GM23338 (cell line): ENCODE measurements at regions not wholly inside any gene's neighbourhood (a gene's known extent, or its start where the extent isn't known, plus 50 kb on each side); places are given as distances from the start of the nearest gene placed in this dataset.

Source experiments
- ATAC-seq: fragments of 200-7000 bp; cut with Tn5 transposase; 3 replicates; pipeline ENCODE4 v1.9.1; 2020
- DNase-seq: peaks from one replicate; pipeline ENCODE4 v3.0.0-alpha.2; 2015; ENCODE audit warnings: low spot score
- H2AFZ ChIP-seq: fragments of 200-600 bp; sonication (generic); 2 replicates; pipeline ENCODE4 v1.8.0; 2016; ENCODE audit warnings: antibody characterized with exemption, mild to moderate bottlenecking, moderate library complexity
- H3F3A ChIP-seq: fragments of 200-600 bp; sonication (generic); replicated peaks from 2 replicates; pipeline ENCODE4 v1.8.0; 2017; ENCODE audit warnings: antibody characterized with exemption, mixed run types, low read depth
- H3K27ac ChIP-seq: fragments of 200-600 bp; sonication (generic); 2 replicates; pipeline ENCODE4 v1.6.1; 2016; ENCODE audit warnings: low read depth
- H3K27me3 ChIP-seq: fragments of 200-600 bp; sonication (generic); 2 replicates; pipeline ENCODE4 v1.8.0; 2016; ENCODE audit warnings: mild to moderate bottlenecking, mixed run types, moderate library complexity; ENCODE audit not compliant: insufficient read depth
- H3K36me3 ChIP-seq: fragments of 200-600 bp; sonication (generic); 2 replicates; pipeline ENCODE4 v1.8.0; 2016; ENCODE audit warnings: mild to moderate bottlenecking; ENCODE audit not compliant: insufficient read depth
- H3K4me1 ChIP-seq: fragments of 200-600 bp; sonication (generic); 2 replicates; pipeline ENCODE4 v1.8.0; 2016; ENCODE audit warnings: mild to moderate bottlenecking, moderate library complexity; ENCODE audit not compliant: insufficient read depth
- H3K4me2 ChIP-seq: fragments of 200-600 bp; sonication (generic); 2 replicates; pipeline ENCODE4 v1.7.1; 2017; ENCODE audit warnings: mixed run types
- H3K4me3 ChIP-seq: fragments of 200-600 bp; sonication (generic); 2 replicates; pipeline ENCODE4 v1.6.1; 2016; ENCODE audit warnings: mixed run types
- H3K79me2 ChIP-seq: fragments of 200-600 bp; sonication (generic); replicated peaks from 2 replicates; pipeline ENCODE4 v1.8.0; 2017; ENCODE audit warnings: mild to moderate bottlenecking; ENCODE audit not compliant: insufficient read depth
- H3K9me2 ChIP-seq: fragments of 200-600 bp; sonication (generic); 2 replicates; pipeline ENCODE4 v1.8.0; 2017; ENCODE audit not compliant: insufficient read depth
- H4K20me1 ChIP-seq: fragments of 200-600 bp; sonication (generic); replicated peaks from 2 replicates; pipeline ENCODE4 v1.8.0; 2017; ENCODE audit warnings: mild to moderate bottlenecking; ENCODE audit not compliant: insufficient read depth
- H3K27ac Mint-ChIP-seq: 2 replicates; pipeline ENCODE4 v1.8.0; 2020; ENCODE audit warnings: inconsistent platforms, mild to moderate bottlenecking, moderate library complexity, mixed read lengths
- H3K27me3 Mint-ChIP-seq: 3 replicates; pipeline ENCODE4 v1.8.0; 2022; ENCODE audit warnings: low read depth, mild to moderate bottlenecking, moderate library complexity, mixed read lengths, inconsistent platforms; ENCODE audit not compliant: insufficient read depth, poor library complexity
- H3K36me3 Mint-ChIP-seq: 3 replicates; pipeline ENCODE4 v1.8.0; 2021; ENCODE audit warnings: low read depth, mild to moderate bottlenecking, inconsistent platforms, moderate library complexity, mixed read lengths
- H3K4me1 Mint-ChIP-seq: 3 replicates; pipeline ENCODE4 v1.8.0; 2020; ENCODE audit warnings: mild to moderate bottlenecking, inconsistent platforms, mixed read lengths
- H3K4me3 Mint-ChIP-seq: 3 replicates; pipeline ENCODE4 v1.8.0; 2021; ENCODE audit warnings: moderate library complexity, mild to moderate bottlenecking, inconsistent platforms, mixed read lengths
- H3K9me3 Mint-ChIP-seq: 3 replicates; pipeline ENCODE4 v1.8.0; 2020; ENCODE audit warnings: moderate library complexity, mild to moderate bottlenecking, inconsistent platforms, mixed read lengths
- CREB1 ChIP-seq: fragments of 250-450 bp; sonication (Bioruptor Pico); IDR thresholded peaks from 2 replicates; pipeline ENCODE4 v1.5.0; 2020; ENCODE audit warnings: low read depth, mild to moderate bottlenecking, moderate library complexity
- CTCF ChIP-seq, 2 experiments: fragments of 200-600 bp in 1 of 2; sonication (generic) in 1 of 2; conservative IDR thresholded peaks; 2 replicates each; pipeline versions ENCODE4 v1.5.1 to v1.6.1; 2016 to 2017; ENCODE audit warnings: antibody characterized with exemption in 2 of 2, low read depth in 2 of 2, mild to moderate bottlenecking in 2 of 2, moderate library complexity in 1 of 2
- ETS1 ChIP-seq: IDR thresholded peaks from 2 replicates; pipeline ENCODE4 v1.6.1; 2016; ENCODE audit warnings: antibody characterized with exemption
- EZH2 ChIP-seq: fragments of 200-600 bp; sonication (generic); IDR thresholded peaks from one replicate; pipeline ENCODE4 v1.8.0; 2017; ENCODE audit warnings: antibody characterized with exemption, mild to moderate bottlenecking, low read depth; ENCODE audit not compliant: unreplicated experiment
- EZH2phosphoT487 ChIP-seq: fragments of 200-600 bp; sonication (generic); IDR thresholded peaks from one replicate; pipeline ENCODE4 v1.8.1; 2018; ENCODE audit warnings: antibody characterized with exemption; ENCODE audit not compliant: unreplicated experiment
- JUNB ChIP-seq: IDR thresholded peaks from one replicate; pipeline ENCODE4 v1.6.1; 2016; ENCODE audit warnings: antibody characterized with exemption; ENCODE audit not compliant: unreplicated experiment
- NANOG ChIP-seq: IDR thresholded peaks from 2 replicates; pipeline ENCODE4 v1.6.1; 2016; ENCODE audit warnings: antibody characterized with exemption, borderline replicate concordance
- POLR2AphosphoS5 ChIP-seq: IDR thresholded peaks from 2 replicates; pipeline ENCODE4 v1.6.1; 2016; ENCODE audit warnings: antibody characterized with exemption, low read depth
- STAT1 ChIP-seq: IDR thresholded peaks from one replicate; pipeline ENCODE4 v1.6.1; 2016; ENCODE audit warnings: antibody characterized with exemption; ENCODE audit not compliant: unreplicated experiment
- ZNF114 ChIP-seq: fragments of 250-450 bp; sonication (Bioruptor Pico); IDR thresholded peaks from 2 replicates; pipeline ENCODE4 v1.5.0; 2020; ENCODE audit warnings: mild to moderate bottlenecking, moderate library complexity
- ZNF331 ChIP-seq: fragments of 250-450 bp; sonication (Bioruptor Pico); IDR thresholded peaks from 2 replicates; pipeline ENCODE4 v1.5.0; 2020; ENCODE audit warnings: low read depth, mild to moderate bottlenecking, moderate library complexity
- TF ChIP-seq, protein P1 (sequence below): IDR thresholded peaks from one replicate; pipeline ENCODE4 v1.6.1; 2018; ENCODE audit warnings: antibody characterized with exemption; ENCODE audit not compliant: unreplicated experiment
- TF ChIP-seq, protein P2 (sequence below): fragments of 250-450 bp; sonication (Bioruptor Pico); IDR thresholded peaks from 2 replicates; pipeline ENCODE4 v1.5.0; 2020; ENCODE audit warnings: mild to moderate bottlenecking, moderate library complexity

DNA sequence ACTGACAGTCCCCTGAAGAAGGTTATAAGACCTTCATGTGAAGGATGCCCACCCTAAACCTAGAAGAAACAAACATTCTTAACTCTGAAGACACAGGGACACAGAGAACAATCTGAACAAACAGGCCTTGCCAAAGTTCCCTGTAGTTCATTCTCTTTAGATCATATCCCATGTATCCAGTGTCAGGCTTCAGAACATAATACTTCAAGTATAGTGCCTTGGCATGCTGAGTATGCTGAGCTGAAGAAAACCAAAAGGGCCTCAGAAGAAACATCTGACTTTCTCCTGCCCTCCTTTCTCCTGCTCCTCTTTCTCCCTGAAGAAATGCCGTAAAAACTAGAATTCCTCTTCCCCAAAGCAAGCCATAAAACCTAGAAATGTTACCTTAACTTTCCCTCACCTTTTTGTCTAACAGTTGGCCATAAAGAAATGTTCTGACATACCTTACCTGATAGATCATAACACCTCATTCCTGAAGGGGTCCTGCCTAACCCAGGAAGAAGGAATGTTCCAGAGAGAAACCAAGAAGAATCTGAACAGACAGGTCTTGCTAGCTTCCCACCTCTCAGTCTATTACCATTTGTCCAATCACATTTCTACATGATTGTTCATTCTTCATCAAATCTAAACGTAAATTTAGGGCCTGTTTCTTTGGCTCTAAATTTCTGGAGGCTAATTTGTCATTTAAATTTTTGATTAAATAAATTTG lies 160.1 kb upstream of the ZC3H15 start:
- H3K36me3 Mint-ChIP-seq: peaks cover 9% of the 10 kb centered on the region; the same call in 2 of the 3 replicates
- no peaks in the 10 kb centered on the region for H3K79me2 ChIP-seq
- H3K27me3 Mint-ChIP-seq: peaks cover 2% of the 10 kb centered on the region
- no peaks in the 10 kb centered on the region for H4K20me1 ChIP-seq
- no peaks in the 10 kb centered on the region for H3K36me3 ChIP-seq
- H3K4me2 ChIP-seq: no peak overlapping the region
- no peak overlapping the region for H3K4me3 Mint-ChIP-seq
- no peak overlapping the region for H2AFZ ChIP-seq
- TF ChIP-seq ZNF331 (CRISPR knock-in tag) (no peak), ZNF114 (CRISPR knock-in tag) (no peak), POLR2AphosphoS5 (no peak), JUNB (no peak), CTCF (conservative IDR thresholded peaks at IDR 0.05; ENCODE audit: low read depth in 2 of 2) (no peak), EZH2phosphoT487 (no peak), CREB1 (CRISPR knock-in tag) (no peak), ETS1 (no peak), EZH2 (no peak), STAT1 (no peak), NANOG (no peak)
- TF ChIP-seq, protein P1, sequence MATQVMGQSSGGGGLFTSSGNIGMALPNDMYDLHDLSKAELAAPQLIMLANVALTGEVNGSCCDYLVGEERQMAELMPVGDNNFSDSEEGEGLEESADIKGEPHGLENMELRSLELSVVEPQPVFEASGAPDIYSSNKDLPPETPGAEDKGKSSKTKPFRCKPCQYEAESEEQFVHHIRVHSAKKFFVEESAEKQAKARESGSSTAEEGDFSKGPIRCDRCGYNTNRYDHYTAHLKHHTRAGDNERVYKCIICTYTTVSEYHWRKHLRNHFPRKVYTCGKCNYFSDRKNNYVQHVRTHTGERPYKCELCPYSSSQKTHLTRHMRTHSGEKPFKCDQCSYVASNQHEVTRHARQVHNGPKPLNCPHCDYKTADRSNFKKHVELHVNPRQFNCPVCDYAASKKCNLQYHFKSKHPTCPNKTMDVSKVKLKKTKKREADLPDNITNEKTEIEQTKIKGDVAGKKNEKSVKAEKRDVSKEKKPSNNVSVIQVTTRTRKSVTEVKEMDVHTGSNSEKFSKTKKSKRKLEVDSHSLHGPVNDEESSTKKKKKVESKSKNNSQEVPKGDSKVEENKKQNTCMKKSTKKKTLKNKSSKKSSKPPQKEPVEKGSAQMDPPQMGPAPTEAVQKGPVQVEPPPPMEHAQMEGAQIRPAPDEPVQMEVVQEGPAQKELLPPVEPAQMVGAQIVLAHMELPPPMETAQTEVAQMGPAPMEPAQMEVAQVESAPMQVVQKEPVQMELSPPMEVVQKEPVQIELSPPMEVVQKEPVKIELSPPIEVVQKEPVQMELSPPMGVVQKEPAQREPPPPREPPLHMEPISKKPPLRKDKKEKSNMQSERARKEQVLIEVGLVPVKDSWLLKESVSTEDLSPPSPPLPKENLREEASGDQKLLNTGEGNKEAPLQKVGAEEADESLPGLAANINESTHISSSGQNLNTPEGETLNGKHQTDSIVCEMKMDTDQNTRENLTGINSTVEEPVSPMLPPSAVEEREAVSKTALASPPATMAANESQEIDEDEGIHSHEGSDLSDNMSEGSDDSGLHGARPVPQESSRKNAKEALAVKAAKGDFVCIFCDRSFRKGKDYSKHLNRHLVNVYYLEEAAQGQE: no peak
- TF ChIP-seq, protein P2, sequence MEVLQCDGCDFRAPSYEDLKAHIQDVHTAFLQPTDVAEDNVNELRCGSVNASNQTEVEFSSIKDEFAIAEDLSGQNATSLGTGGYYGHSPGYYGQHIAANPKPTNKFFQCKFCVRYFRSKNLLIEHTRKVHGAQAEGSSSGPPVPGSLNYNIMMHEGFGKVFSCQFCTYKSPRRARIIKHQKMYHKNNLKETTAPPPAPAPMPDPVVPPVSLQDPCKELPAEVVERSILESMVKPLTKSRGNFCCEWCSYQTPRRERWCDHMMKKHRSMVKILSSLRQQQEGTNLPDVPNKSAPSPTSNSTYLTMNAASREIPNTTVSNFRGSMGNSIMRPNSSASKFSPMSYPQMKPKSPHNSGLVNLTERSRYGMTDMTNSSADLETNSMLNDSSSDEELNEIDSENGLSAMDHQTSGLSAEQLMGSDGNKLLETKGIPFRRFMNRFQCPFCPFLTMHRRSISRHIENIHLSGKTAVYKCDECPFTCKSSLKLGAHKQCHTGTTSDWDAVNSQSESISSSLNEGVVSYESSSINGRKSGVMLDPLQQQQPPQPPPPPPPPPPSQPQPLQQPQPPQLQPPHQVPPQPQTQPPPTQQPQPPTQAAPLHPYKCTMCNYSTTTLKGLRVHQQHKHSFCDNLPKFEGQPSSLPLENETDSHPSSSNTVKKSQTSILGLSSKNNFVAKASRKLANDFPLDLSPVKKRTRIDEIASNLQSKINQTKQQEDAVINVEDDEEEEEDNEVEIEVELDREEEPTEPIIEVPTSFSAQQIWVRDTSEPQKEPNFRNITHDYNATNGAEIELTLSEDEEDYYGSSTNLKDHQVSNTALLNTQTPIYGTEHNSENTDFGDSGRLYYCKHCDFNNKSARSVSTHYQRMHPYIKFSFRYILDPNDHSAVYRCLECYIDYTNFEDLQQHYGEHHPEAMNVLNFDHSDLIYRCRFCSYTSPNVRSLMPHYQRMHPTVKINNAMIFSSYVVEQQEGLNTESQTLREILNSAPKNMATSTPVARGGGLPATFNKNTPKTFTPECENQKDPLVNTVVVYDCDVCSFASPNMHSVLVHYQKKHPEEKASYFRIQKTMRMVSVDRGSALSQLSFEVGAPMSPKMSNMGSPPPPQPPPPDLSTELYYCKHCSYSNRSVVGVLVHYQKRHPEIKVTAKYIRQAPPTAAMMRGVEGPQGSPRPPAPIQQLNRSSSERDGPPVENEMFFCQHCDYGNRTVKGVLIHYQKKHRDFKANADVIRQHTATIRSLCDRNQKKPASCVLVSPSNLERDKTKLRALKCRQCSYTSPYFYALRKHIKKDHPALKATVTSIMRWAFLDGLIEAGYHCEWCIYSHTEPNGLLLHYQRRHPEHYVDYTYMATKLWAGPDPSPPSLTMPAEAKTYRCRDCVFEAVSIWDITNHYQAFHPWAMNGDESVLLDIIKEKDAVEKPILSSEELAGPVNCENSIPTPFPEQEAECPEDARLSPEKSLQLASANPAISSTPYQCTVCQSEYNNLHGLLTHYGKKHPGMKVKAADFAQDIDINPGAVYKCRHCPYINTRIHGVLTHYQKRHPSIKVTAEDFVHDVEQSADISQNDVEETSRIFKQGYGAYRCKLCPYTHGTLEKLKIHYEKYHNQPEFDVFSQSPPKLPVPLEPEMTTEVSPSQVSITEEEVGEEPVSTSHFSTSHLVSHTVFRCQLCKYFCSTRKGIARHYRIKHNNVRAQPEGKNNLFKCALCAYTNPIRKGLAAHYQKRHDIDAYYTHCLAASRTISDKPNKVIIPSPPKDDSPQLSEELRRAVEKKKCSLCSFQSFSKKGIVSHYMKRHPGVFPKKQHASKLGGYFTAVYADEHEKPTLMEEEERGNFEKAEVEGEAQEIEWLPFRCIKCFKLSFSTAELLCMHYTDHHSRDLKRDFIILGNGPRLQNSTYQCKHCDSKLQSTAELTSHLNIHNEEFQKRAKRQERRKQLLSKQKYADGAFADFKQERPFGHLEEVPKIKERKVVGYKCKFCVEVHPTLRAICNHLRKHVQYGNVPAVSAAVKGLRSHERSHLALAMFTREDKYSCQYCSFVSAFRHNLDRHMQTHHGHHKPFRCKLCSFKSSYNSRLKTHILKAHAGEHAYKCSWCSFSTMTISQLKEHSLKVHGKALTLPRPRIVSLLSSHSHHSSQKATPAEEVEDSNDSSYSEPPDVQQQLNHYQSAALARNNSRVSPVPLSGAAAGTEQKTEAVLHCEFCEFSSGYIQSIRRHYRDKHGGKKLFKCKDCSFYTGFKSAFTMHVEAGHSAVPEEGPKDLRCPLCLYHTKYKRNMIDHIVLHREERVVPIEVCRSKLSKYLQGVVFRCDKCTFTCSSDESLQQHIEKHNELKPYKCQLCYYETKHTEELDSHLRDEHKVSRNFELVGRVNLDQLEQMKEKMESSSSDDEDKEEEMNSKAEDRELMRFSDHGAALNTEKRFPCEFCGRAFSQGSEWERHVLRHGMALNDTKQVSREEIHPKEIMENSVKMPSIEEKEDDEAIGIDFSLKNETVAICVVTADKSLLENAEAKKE (CRISPR knock-in tag): no peak
- no peak overlapping the region for H3K4me3 ChIP-seq
- no peaks in the 10 kb centered on the region for H3F3A ChIP-seq
- no peaks in the 10 kb centered on the region for H3K27me3 ChIP-seq
- peak overlapping the region; percentile 25 for H3K27ac Mint-ChIP-seq
- no peak overlapping the region for H3K27ac ChIP-seq
- peak; percentile 26 for DNase-seq
- no peaks in the 10 kb centered on the region for H3K9me3 Mint-ChIP-seq
- H3K9me2 ChIP-seq: 0 out of 2 replicates have a peak, but pooled peaks cover 5% of the 10 kb centered on the region
- H3K4me1 ChIP-seq: peaks cover 14% of the 10 kb centered on the region
- peaks cover 25% of the 10 kb centered on the region for H3K4me1 Mint-ChIP-seq
- ATAC-seq: no peak
